HG03103 (cell line): ENCODE measurements at regions not wholly inside any gene's neighbourhood (a gene's known extent, or its start where the extent isn't known, plus 50 kb on each side); places are given as distances from the start of the nearest gene placed in this dataset.

Source experiments
- ATAC-seq: cut with Tn5 transposase; IDR thresholded peaks from one replicate; pipeline ENCODE4 v1.9.1; 2021; ENCODE audit warnings: low read depth; ENCODE audit not compliant: unreplicated experiment

DNA sequence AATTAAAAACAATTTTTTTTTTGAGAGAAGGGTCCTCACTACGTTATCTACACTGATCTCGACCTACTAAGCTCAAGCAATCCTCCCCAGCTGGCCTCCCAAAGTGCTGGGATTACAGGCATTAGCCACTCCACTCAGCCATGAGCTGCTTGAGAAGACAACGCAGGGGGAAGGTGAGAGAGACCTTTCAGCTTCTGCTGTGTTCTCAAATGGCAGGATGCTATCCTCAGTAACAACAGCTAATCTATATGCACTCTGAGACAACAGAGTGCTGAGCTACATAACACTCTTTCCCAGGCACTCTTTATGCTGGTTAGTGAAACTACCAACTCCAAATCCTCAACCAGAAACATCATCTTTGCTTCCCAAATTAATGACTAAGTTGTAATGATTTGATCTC, 526.1 kb downstream of the CCER1 start:
- ATAC-seq, result no peak

GRCh38 chr12:90428465-90428864, 526.5 kb downstream of the CCER1 start:
- no peak for ATAC-seq

- ATAC-seq, result no peak
Measured at GRCh38 chr12:90423965-90424364, 531.0 kb downstream of the CCER1 start.

DNA sequence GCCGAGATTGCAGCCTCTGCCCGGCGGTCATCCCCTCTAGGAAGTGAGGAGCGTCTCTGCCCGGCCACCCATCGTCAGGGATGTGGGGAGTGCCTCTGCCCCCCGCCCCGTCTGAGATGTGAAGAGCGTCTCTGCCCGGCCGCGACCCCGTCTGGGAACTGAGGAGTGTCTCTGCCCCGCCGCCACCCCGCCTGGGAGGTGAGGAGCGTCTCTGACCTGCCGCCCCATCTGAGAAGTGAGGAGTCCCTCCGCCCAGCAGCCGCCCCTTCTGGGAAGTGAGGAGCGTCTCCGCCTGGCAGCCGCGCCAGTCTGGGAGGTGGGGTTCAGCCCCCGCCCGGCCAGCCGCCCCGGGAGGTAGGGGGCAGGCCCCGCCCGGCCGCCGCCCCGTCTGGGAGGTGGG, 544.0 kb downstream of the CCER1 start:
- no peak for ATAC-seq

DNA sequence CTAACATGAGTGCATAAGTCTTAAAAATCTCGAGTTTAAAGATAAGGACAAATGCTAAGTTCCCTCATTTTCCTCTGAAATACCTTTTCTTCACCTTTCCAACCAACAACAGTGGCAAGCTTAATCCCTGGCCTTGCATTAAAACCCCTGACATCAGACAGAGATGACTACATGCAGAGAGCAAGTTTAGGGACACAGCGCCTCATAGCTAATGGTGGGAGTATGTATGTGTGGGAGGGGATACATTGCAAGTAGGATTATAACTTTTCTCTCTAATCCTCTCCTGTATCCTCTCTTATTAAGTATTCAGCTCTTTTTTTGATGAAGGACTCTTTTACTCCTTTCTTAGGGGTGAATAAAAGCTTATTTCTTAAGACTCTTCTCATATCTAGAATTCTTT, 547.1 kb downstream of the CCER1 start:
- ATAC-seq, result no peak

DNA sequence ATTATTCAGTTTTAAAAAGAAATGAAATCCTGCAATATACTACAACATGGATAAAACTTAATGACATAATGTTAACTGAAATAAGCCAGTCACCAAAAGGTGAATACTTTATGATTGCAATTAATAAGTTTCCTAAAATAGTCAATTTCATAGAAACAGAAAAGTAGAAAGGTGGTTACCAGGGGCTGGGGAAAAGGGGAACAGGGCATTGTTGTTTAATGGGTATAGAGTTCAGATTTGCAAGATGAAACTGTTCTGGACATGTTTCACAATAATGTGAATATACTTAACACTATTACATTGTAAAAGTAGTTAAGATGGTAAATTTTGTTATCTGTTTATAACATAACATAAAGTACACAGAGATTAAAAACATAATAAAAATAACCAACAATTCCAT, 550.9 kb downstream of the CCER1 start:
- no peak for ATAC-seq

GRCh38 chr12:90401185-90401584, 553.8 kb downstream of the CCER1 start:
- no peak for ATAC-seq

DNA sequence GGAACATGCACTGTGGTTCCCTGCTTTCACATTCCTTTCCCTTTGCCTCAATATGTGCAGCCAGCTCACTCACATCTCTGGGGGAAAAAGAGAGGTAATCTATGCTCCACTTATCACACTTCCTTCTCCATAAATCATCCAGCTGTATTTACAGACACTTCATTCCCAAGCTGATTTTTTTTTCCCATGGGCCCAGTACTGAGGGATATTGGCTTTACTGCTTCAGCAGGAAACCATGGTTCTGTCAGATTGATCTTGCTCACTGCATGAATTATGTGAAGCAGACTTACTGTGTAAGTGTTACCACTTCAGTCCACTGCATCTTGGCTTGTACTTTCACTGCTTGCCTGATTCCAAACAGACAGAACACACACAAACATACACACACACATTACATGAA, 555.6 kb downstream of the CCER1 start:
- ATAC-seq, result no peak

DNA sequence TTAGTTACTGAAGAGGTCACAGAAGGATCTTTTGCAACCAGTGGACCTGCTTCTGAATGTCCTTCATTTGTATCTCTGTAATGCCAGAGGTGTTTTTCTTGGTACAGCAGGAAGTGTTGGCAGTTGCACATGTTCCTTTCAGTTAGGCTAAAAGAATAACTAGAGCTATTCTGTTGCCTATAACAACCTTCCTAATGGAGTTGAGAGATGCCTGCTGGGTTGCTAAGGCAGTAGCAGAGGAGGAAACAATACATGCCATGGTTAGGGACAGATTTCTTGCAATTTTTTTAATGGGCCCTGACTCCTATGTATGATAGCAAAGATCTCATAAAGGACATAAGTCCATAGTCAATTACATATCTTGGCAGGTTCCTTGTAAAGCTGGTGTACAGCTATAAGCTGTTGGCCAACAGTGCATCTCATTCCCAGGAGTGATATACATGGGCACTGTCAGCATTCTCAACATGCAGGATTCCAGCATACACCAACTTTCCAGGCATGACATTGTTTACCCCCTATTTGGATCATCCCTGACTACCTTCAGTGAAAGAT, 556.6 kb downstream of the CCER1 start:
- ATAC-seq, result no peak

GRCh38 chr12:90396556-90396955, 558.4 kb downstream of the CCER1 start:
- ATAC-seq, result no peak

GRCh38 chr12:90393652-90394051, 561.3 kb downstream of the CCER1 start:
- ATAC-seq, result no peak

- ATAC-seq, result no peak
Measured at GRCh38 chr12:90393089-90393488, 561.9 kb downstream of the CCER1 start.

GRCh38 chr12:90390947-90391346, 564.0 kb downstream of the CCER1 start:
- no peak for ATAC-seq

DNA sequence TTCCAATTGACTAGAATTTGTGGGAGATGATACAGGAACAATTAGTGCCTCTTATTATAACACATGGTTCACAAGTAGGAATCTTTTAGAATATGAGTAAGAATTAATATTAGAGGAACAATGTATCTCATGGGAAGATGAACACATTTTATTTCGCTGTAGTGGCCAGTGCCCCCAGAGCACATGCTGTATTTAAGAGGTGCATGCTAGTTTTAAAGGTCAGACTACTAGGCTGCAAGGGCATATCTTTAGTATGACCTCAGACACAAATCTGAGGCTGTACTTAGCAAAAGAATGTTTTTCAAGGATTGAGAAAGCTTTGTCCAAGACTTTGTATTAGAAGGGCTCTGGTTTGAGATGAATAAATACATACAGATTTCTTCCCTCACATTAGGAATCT, 586.9 kb downstream of the CCER1 start:
- no peak for ATAC-seq

DNA sequence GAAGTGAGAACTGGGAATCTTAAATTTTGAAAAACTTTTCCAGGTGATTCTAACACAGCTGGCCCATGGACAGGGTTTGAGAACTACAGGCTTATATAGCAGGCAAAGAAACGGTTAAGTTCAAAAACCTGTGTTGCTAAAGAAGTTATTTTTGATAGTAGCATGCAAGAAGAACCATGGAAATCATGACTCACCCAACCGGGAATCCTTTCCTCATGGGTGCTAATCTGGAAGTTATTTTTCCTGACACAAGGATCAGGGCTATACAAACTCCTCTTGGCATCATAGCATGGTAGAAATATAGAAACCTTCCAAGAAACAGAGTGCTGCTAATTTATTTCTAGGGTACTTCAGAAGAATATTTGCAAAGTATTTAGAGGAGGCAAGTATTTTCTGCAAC, 588.7 kb downstream of the CCER1 start:
- no peak for ATAC-seq

GRCh38 chr12:90360300-90360699, 594.7 kb downstream of the CCER1 start:
- ATAC-seq, result no peak

DNA sequence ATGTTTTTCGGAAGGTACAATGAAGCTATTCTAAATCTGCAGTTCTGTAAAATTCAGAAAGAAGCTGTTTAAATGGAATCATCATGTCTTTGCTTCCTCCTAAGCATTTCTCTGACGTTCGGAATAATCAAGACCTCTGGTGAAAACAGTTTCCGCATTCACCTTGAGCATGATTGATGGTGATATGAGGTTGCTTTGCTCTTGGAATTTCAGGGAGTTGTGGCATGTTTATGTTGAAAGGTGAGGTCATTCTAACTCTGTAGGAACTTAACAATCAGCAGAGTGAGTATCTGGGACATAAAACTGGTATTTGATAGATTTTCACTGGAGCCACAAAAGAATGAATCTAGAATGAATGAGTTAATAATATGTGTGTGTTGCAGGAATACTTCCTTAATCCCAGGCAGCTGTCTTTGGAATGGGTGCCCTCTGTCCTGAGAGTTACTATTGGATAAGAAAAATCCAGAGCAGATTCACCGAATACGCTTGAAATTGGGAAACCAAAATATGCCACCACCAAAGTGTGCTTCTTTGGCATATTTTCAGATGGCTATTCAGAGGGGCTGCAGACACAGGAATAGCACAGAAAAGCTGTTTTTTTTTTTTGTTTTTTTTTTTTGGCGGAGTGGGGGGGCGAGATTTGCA, 599.1 kb downstream of the CCER1 start:
- ATAC-seq, result no peak

DNA sequence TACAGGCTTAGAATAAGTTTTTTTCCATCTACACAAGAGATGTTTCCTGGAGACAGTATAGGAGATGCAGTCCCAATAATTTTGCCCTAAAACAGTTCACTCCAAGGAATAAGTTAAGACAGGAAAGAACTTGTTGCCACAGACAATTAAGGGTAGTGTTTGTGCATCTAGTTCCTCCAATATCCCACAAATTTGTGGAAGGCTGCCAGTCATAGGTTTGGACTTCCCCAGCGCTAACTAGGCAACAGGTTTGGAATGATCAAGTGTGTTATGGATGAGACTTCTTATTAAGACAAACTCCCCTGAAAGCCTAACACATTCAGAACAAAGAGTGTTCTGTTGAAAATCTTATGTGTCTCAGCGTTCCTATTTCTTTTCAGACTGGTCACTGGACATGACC, 611.0 kb downstream of the CCER1 start:
- ATAC-seq, result no peak

GRCh38 chr12:90342081-90342480, 612.9 kb downstream of the CCER1 start:
- no peak for ATAC-seq

DNA sequence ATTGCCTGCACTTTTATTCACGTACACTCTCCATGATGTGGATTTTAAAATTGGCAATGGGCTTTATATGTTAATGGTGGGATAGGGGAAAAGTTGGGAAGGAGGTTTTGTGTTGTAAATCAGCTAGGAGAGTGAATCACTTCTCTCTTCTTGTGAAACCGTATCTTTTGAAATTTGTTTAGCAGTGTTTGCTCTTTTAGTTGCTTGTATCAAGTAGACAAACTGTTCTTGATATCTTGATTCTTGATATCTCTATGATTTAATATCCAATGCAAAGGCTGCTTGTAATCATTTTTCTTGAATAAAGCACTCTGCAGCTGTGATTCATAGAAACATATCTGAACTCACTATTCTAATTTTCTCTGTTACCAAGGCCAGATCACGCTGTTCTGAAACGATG, 615.1 kb downstream of the CCER1 start:
- no peak for ATAC-seq

- no peak for ATAC-seq
Measured at GRCh38 chr12:90338365-90338764, 616.6 kb downstream of the CCER1 start.

GRCh38 chr12:90337018-90337417, 618.0 kb downstream of the CCER1 start:
- ATAC-seq, result no peak

DNA sequence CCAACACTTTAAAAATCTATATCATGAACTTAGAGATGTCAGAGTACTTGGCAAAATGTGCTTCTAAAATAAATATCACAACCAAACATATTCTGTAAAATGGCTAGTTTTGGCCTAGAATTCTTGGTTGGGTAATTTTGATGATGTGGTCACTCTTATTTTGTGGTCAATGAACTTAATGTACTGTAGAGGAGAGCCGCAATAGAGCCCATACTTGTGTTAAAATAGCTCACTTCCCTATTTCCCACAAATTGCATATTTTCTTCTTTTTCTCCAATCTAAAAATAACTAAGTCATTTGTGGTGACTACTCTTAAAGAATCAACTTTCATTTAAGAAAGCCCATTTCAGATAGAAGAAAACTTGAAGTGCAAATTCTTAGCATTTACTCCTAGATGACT, 619.4 kb downstream of the CCER1 start:
- ATAC-seq, result no peak
